ENCODE measurements at regions not wholly inside any gene's neighbourhood (a gene's known extent, or its start where the extent isn't known, plus 50 kb on each side); places are given as distances from the start of the nearest gene placed in this dataset.
A peak's percentile ranks its signal among the peaks of the same experiment; 100 is the strongest.

GRCh38 chr13:89255844-89256406, 1584.8 kb downstream of the SLITRK5 start:
- DNase-seq = no peak

DNA sequence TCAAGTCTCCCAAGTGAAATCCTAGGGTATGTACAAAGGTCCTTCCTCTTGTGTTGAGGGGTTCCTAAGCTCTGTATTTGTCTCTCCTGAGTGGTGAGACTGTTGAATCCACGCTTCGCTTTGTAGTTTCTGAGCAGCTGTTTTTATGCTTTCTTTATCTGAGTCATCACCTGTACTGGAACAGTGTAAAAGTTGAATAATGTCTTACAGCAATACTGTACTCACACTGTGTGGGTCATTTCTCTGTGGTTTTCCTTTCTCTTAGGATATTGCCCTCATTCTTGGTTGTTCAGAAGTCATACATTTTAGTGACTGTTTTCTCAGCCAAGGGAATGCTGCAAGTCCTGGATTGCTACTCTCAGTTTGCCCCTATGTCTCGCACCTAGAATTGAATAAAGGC, 1596.6 kb downstream of the SLITRK5 start:
- peak; percentile 42 for DNase-seq

DNA sequence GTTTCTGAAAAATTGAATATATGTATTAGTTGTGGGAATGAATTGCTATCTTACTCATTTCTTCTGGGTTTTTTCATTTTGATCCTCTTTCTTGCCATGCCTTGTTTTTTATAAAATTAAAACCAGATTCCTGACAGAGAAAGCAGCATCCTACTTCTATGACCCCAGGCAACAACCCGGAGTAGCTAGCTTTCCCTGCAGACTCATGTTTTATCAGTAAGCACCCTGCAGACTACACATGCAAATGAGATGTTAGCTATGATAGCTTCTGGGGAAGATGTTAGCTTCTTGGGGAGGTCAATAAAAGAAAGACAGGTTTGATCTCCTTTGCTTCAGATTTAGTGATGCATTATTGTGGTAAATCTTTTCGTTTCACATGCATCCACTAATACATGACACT, 1598.6 kb downstream of the SLITRK5 start:
- no peak for DNase-seq

- no peak for DNase-seq
Observed at GRCh38 chr13:89270736-89271135, 1599.6 kb downstream of the SLITRK5 start.

- peak; percentile 58 for DNase-seq
Observed at GRCh38 chr13:89279374-89279773, 1608.2 kb downstream of the SLITRK5 start.

- DNase-seq = no peak
Observed at GRCh38 chr13:89281331-89281730, 1610.2 kb downstream of the SLITRK5 start.

GRCh38 chr13:89282241-89282640, 1611.1 kb downstream of the SLITRK5 start:
- DNase-seq = no peak

DNA sequence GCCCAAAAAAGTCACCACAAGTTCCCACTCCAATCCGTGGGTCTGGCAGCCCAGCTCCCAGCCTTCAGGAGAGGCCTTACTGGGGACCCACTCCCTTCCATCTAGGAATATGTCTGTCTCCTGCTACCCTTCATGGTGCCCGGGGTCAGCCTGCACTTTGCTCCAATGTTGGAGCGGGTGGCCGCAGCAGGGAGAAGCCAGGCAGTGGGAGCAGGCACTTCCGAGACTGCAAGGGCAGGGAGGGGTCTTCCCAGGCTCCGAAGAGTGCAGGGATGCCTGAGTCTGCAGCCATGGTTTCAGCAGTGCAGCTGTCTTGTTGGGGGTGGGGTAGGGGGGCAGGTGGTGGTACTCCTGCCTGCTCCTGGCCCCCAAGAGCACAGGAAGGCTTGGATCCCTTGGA, 1616.2 kb downstream of the SLITRK5 start:
- no peak for DNase-seq

GRCh38 chr13:89294115-89294867, 1623.1 kb downstream of the SLITRK5 start:
- no peak for DNase-seq

DNA sequence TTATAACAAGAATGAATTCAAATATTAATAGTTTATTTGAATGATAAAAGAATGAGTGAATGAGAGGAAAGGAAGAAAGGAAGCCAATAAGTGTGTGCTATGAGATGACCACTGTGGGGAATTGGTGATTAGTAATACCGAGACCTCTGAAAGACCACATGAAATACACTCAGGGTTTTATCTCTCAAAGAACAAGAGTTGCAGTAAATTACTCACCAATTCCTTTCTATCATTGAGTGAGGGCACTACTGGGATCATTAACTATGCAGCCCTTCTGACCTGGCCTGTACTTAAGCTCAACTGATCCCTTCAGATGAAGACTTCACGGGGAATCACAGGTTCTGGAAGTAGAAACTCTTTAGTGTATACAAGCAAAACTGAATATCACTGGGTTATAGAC, 1636.1 kb downstream of the SLITRK5 start:
- DNase-seq = no peak

DNA sequence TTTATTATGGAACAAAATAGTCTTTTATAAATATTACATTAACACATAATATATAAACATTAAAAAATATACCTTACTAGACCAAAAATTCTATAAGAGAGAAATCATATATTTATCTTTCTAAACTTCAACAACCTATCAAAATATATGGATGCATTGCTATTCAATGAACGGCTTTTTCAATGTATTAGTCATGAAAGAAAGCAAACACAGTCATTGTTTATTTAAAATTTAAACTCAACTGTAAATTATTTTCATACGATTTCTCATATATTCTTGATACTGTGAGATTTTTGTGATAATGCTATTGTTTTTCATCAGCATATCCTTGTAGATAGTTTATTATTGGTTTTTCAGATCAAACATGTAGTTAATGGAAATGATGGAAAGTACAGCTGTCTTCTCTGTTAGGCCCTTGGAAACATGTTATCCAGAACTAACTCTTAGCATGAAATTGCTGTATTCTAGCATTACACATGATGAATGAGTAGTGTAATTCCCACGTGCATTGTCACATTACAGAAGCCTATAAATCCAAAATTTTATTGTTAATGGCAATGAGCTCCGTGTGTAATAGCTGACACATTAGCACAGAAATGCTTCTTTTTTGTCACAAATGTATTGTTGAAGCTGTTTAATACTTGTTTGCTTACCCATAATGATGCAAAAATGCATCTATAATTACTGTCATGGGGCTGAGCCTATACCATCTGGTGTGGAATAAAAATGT, 1639.9 kb downstream of the SLITRK5 start:
- no peak for DNase-seq

DNA sequence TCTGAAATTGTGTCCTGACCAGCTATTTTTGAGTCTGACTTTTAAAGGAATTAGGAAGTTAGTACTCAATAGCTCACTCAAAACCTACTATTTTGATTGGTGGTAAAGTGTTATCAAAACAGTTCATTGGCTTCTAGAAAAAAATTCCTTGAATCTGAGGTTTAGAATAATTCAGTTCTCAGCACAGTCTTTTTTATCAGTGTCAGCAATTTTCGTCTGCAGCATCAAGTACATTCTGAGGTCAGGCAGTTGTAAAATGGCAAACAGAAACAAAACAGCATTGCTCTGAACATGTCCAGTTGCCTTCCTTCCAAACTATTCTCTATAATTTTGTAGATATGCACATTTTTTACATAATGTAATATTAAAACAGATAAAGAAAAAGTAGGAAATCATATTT, 1644.1 kb downstream of the SLITRK5 start:
- peak; percentile 12 for DNase-seq

- DNase-seq = no peak
Observed at GRCh38 chr13:89322466-89322865, 1651.3 kb downstream of the SLITRK5 start.

DNA sequence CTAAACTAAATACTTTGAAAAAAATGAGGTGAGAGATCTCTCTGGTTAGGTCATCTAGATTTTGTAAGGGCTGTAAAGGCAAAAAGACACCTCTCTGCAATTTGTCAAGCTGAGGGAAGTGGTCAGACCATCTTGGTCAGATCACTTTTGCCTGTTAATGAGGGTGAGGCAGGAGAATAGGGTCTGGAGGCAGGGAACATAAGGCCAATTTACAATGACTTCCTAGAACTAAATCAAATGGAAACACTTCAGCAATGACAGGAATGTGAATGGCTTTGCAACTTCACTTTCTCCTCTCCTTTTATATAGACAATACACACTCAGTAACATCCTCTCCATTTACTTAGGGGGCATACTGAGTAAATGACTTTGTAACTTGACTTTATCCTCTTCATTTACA, 1653.4 kb downstream of the SLITRK5 start:
- DNase-seq = no peak

DNA sequence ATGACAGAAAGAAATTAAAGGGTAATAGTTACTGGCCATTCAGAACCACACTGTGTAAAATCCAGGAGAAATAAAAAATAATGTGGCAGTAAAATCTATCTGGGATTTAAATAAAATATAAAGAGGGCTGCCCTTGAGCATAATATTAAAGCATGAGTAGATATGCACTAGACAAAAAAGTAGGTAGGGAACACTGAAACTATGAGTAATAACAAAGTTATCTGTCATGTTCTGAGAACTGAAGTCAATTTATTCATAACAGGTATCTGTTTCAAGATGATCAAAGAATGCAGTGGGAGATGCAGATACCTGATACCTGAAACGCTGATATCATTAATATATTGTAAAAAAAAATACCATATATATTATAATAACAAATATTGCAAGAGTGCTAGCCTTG, 1672.0 kb downstream of the SLITRK5 start:
- no peak for DNase-seq

DNA sequence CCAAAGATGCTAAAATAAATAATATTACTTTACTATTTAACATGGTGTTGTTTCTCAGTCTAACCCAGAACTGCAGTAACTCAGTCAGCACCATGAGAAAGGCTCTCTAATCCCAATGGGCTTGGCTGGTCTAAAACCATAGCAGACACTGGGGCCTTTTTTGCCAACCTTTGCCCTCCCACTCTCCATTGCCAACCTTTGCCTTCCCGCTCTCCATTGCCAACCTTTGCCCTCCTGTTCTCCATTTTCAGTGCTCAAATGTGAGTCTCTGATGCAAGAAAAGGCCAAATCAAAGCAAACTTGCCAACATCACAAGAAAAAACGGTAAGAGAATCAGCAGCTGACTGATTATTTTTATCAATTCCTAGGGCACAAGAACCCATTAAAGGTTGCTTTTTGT, 1681.2 kb downstream of the SLITRK5 start:
- DNase-seq = no peak

DNA sequence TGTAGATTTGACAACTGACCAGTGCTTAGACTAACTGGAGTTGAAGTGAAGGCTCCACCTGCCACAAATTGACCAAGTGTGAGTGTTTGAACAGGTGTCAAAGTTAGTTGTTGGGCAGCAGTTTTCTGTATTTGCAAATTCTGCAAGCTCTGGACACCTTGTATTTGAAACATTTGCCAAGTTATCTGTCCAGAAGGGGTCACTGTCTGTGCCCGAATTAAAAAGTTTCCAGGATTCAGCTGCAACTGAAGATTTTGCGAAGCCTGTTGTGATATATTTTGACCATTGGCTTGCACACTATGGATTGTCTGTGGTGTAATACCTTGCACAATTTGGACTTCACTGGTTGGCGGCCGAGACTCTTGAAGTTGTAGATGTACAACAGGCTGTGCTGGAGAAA, 1690.7 kb downstream of the SLITRK5 start:
- no peak for DNase-seq

- no peak for DNase-seq
Observed at GRCh38 chr13:89363144-89363543, 1692.0 kb downstream of the SLITRK5 start.

- DNase-seq = no peak
Observed at GRCh38 chr13:89372193-89372592, 1701.0 kb downstream of the SLITRK5 start.

DNA sequence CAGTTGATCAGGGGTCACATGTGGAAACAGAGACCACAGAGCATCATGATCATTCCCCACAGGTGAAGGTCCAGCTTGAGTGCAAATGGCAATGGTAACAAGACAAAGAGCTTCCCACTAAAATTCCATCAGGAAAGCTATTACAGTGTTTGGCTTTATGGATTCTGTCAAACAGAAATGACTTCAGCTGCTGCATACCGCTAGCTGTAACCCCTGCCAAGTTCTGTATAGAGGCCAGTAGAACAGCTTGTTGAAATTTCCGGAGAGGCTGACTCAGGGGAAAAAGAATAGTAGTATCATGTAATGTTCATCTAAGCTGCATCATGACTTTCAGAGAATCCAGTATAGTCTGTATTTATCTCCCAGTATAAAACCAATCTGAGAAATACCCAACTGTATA, 1704.7 kb downstream of the SLITRK5 start:
- peak; percentile 80 for DNase-seq

- DNase-seq = no peak
Observed at GRCh38 chr13:89380101-89380500, 1708.9 kb downstream of the SLITRK5 start.

DNA sequence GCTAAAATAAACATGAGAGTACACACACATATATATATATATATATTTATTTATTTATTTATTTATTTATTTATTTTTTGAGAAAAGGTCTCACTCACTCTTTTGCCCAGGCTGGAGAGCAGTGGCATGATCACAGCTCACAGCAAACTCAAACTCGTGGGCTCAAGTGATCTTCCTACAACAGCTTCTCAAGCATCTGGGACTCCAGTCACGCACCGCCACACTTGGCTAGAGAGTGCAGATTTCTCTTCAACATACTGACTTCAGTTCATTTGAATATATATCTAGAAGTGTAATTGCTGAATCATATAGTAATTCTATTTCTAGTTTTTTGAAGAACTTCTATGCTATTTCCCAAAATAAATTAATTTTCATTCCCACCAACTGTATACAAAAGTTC, 1711.8 kb downstream of the SLITRK5 start:
- DNase-seq = no peak

DNA sequence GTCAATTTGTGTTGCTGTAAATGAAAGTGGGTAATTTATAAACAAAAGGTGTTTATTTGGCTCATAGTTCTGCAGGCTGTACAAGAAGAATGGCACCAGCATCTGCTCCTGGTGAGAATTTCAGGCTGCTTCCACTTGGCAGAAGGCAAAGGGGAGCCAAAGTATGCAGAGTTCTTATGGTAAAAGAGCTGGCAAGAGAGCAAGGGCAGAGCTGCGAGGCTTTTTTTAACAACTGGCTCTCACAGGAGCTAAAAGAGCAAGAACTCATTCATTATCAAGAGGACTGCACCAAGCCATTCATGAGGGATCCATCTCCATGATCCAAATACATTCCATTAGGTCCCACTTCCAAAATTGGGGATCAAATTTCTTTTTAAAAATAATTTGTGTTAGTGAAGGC, 1712.7 kb downstream of the SLITRK5 start:
- no peak for DNase-seq

GRCh38 chr13:89393758-89394304, 1722.7 kb downstream of the SLITRK5 start:
- DNase-seq = peak; percentile 31

Data from HCEC 1CT (cell line).